Keratinocyte (primary cell): ENCODE measurements at regions not wholly inside any gene's neighbourhood (a gene's known extent, or its start where the extent isn't known, plus 50 kb on each side); places are given as distances from the start of the nearest gene placed in this dataset.

Source experiments
- DNase-seq: peaks from one replicate; pipeline ENCODE4 v3.0.0-alpha.2; 2011; ENCODE audit warnings: low read depth, missing footprints, low spot score
- FAIRE-seq: peaks from 2 replicates; lab custom pipeline; 2011; peaks lifted over from hg19 to GRCh38; lab: Jason Lieb, UNC
- H2AFZ ChIP-seq: 2 replicates; pipeline ENCODE4 v1.6.0; 2012; ENCODE audit warnings: low read length, control low read depth, inconsistent platforms; ENCODE audit not compliant: control insufficient read depth
- H3K27ac ChIP-seq: 2 replicates; pipeline ENCODE4 v1.5.1; 2011; ENCODE audit warnings: low read length; ENCODE audit not compliant: control insufficient read depth, insufficient read depth
- H3K27me3 ChIP-seq: 3 replicates; pipeline ENCODE4 v1.6.0; 2011; ENCODE audit warnings: low read length; ENCODE audit not compliant: control insufficient read depth, insufficient read depth; ENCODE audit errors: extremely low read depth
- H3K36me3 ChIP-seq, 2 experiments: 2 replicates in 1 of 2; 3 replicates in 1 of 2; pipeline ENCODE4 v1.5.1; 2011; ENCODE audit warnings: low read length in 2 of 2, mild to moderate bottlenecking in 1 of 2; ENCODE audit not compliant: control insufficient read depth in 2 of 2, insufficient read depth in 2 of 2; ENCODE audit errors: extremely low read depth in 1 of 2
- H3K4me1 ChIP-seq: 3 replicates; pipeline ENCODE4 v1.5.1; 2011; ENCODE audit warnings: low read length; ENCODE audit not compliant: control insufficient read depth, insufficient read depth; ENCODE audit errors: extremely low read depth
- H3K4me2 ChIP-seq: 3 replicates; pipeline ENCODE4 v1.6.0; 2011; ENCODE audit warnings: low read depth, low read length; ENCODE audit not compliant: control insufficient read depth, insufficient read depth; ENCODE audit errors: extremely low read depth
- H3K4me3 ChIP-seq, 3 experiments: fragments of 200-600 bp in 1 of 3; sonication (generic) in 1 of 3; 2 replicates in 2 of 3; 3 replicates in 1 of 3; pipeline ENCODE4 v1.5.1; 2011 to 2016; ENCODE audit warnings: low read length in 3 of 3, mild to moderate bottlenecking in 3 of 3, control low read depth in 2 of 3, inconsistent platforms in 1 of 3, low read depth in 1 of 3, mixed read lengths in 1 of 3, mixed run types in 1 of 3, moderate library complexity in 1 of 3; ENCODE audit not compliant: control insufficient read depth in 2 of 3, insufficient read depth in 2 of 3; ENCODE audit errors: extremely low read depth in 1 of 3
- H3K79me2 ChIP-seq: 2 replicates; pipeline ENCODE4 v1.6.0; 2012; ENCODE audit warnings: low read length; ENCODE audit not compliant: control insufficient read depth, insufficient read depth
- H3K9ac ChIP-seq: 3 replicates; pipeline ENCODE4 v1.6.0; 2011; ENCODE audit warnings: low read length; ENCODE audit not compliant: control insufficient read depth, insufficient read depth; ENCODE audit errors: extremely low read depth
- H3K9me1 ChIP-seq: 3 replicates; pipeline ENCODE4 v1.6.0; 2011; ENCODE audit warnings: low read length; ENCODE audit not compliant: control insufficient read depth, insufficient read depth; ENCODE audit errors: extremely low read depth
- H3K9me3 ChIP-seq: 2 replicates; pipeline ENCODE4 v1.5.1; 2012; ENCODE audit warnings: low read depth, low read length; ENCODE audit not compliant: control insufficient read depth
- H4K20me1 ChIP-seq: 3 replicates; pipeline ENCODE4 v1.6.0; 2011; ENCODE audit warnings: low read length; ENCODE audit not compliant: control insufficient read depth, insufficient read depth; ENCODE audit errors: extremely low read depth
- EZH2 ChIP-seq: IDR thresholded peaks from one replicate; pipeline ENCODE4 v1.6.1; 2012; ENCODE audit warnings: inconsistent platforms, mild to moderate bottlenecking, low read length, moderate library complexity
- dilution Hi-C: fragments of 300-500 bp; cut with MboI; formaldehyde crosslinking; loops from one replicate; pipeline ENCODE4 v1.7.0; 2020; ENCODE audit warnings: low sequenced_read_pairs; ENCODE audit not compliant: extremely low pct_ligation_motif_present
- TF ChIP-seq, protein P1 (sequence below), 3 experiments: IDR thresholded peaks in 1 of 3; conservative IDR thresholded peaks in 1 of 3; optimal IDR thresholded peaks in 1 of 3; 2 replicates in 2 of 3; 3 replicates in 1 of 3; pipeline versions ENCODE3 to v1.5.1; 2011; ENCODE audit warnings: low read length in 3 of 3, mild to moderate bottlenecking in 3 of 3, moderate library complexity in 2 of 3, control low read depth in 1 of 3, inconsistent platforms in 1 of 3; ENCODE audit not compliant: insufficient read depth in 2 of 3; ENCODE audit errors: extremely low read depth in 1 of 3

DNA sequence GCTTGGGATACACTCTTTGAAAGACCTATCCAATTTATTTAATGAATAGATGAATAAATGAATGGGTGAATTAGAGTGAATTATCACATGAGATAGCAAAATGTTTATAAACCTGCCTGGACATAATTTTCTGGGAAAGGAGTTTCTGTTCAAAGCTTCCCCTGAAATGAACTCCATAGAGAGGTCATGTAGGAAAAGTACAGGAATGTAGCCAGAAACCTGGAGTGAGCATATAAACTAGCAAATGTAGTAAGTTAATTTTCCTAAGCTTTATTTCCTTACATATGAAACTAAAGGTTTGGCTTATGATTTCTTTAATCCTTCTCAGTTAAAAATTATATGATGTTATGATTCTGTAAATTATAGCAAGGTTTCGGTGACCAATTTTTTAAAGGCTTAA is 380.3 kb upstream of the RSPO3 start:
- Histone ChIP-seq H3K9ac (no peak overlapping the region), H3K9me1 (no peaks in the 10 kb centered on the region), H3K27me3 (no peaks in the 10 kb centered on the region), H2AFZ (no peak overlapping the region), H3K4me1 (no peaks in the 10 kb centered on the region), H3K27ac (no peak overlapping the region), H3K4me2 (no peak overlapping the region), H3K9me3 (no peaks in the 10 kb centered on the region), H3K36me3 (no peaks in the 10 kb centered on the region), H3K79me2 (no peaks in the 10 kb centered on the region), H4K20me1 (no peaks in the 10 kb centered on the region), H3K4me3 (no peak overlapping the region)
- dilution Hi-C loops: no loop called here
- TF ChIP-seq, protein P1, sequence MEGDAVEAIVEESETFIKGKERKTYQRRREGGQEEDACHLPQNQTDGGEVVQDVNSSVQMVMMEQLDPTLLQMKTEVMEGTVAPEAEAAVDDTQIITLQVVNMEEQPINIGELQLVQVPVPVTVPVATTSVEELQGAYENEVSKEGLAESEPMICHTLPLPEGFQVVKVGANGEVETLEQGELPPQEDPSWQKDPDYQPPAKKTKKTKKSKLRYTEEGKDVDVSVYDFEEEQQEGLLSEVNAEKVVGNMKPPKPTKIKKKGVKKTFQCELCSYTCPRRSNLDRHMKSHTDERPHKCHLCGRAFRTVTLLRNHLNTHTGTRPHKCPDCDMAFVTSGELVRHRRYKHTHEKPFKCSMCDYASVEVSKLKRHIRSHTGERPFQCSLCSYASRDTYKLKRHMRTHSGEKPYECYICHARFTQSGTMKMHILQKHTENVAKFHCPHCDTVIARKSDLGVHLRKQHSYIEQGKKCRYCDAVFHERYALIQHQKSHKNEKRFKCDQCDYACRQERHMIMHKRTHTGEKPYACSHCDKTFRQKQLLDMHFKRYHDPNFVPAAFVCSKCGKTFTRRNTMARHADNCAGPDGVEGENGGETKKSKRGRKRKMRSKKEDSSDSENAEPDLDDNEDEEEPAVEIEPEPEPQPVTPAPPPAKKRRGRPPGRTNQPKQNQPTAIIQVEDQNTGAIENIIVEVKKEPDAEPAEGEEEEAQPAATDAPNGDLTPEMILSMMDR (optimal IDR thresholded peaks at IDR 0.05 in 1 of 3, IDR thresholded peaks at IDR 0.05 in 1 of 3, conservative IDR thresholded peaks at IDR 0.05 in 1 of 3; ENCODE audit: extremely low read depth in 1 of 3, insufficient read depth in 2 of 3, low read length in 3 of 3): no peak
- no peak for TF ChIP-seq EZH2
- FAIRE-seq: no peak
- DNase-seq: no peak

- dilution Hi-C loops: no loop called here
- TF ChIP-seq, protein P1 (optimal IDR thresholded peaks at IDR 0.05 in 1 of 3, IDR thresholded peaks at IDR 0.05 in 1 of 3, conservative IDR thresholded peaks at IDR 0.05 in 1 of 3; ENCODE audit: extremely low read depth in 1 of 3, insufficient read depth in 2 of 3, low read length in 3 of 3): no peak
- no peak for TF ChIP-seq EZH2
- no peaks in the 10 kb centered on the region for H3K36me3 ChIP-seq
- no peaks in the 10 kb centered on the region for H4K20me1 ChIP-seq
- no peaks in the 10 kb centered on the region for H3K4me1 ChIP-seq
- no peak overlapping the region for H3K4me3 ChIP-seq
- FAIRE-seq: no peak
- H3K9ac ChIP-seq: no peak overlapping the region
- no peaks in the 10 kb centered on the region for H3K9me3 ChIP-seq
- no peak for DNase-seq
- no peak overlapping the region for H2AFZ ChIP-seq
- no peaks in the 10 kb centered on the region for H3K79me2 ChIP-seq
- H3K9me1 ChIP-seq: no peaks in the 10 kb centered on the region
- H3K4me2 ChIP-seq: no peak overlapping the region
- H3K27ac ChIP-seq: no peak overlapping the region
- H3K27me3 ChIP-seq: no peaks in the 10 kb centered on the region
Measured at GRCh38 chr6:126738641-126739040, 379.8 kb upstream of the RSPO3 start.
